ENCODE measurements at regions not wholly inside any gene's neighbourhood (a gene's known extent, or its start where the extent isn't known, plus 50 kb on each side); places are given as distances from the start of the nearest gene placed in this dataset.

- TF ChIP-seq CTCF (IDR thresholded peaks at IDR 0.05) (no peak), POLR2A (IDR thresholded peaks at IDR 0.05) (no peak), POLR2AphosphoS5 (IDR thresholded peaks at IDR 0.05) (no peak)
- no peaks in the 10 kb centered on the region for H3K4me1 ChIP-seq (replicated peaks)
- intact Hi-C loops (cut with DNase I): no loop called here
- 33% methylated on average over 6 of the region's 6 CpGs for WGBS
- no peak for DNase-seq (ENCODE audit: low spot score)
- H3K36me3 ChIP-seq: no peaks in the 10 kb centered on the region
- H3K9me3 ChIP-seq: no peaks in the 10 kb centered on the region
- H3K27me3 ChIP-seq (replicated peaks; ENCODE audit: insufficient read depth): no peaks in the 10 kb centered on the region
- no peak overlapping the region for H3K4me3 ChIP-seq
- no peak overlapping the region for H3K27ac ChIP-seq
Measured at GRCh38 chr1:163436140-163436812, 114.5 kb downstream of the NUF2 start.

GRCh38 chr1:163439471-163439870 lies 117.7 kb downstream of the NUF2 start:
- no peaks in the 10 kb centered on the region for H3K9me3 ChIP-seq
- WGBS: 61% methylated on average over 6 of the region's 6 CpGs

GRCh38 chr1:163440090-163440489 lies 118.3 kb downstream of the NUF2 start:
- no peaks in the 10 kb centered on the region for H3K9me3 ChIP-seq
- WGBS: 66% methylated on average over 4 of the region's 4 CpGs
- H3K4me3 ChIP-seq: no peak overlapping the region
- intact Hi-C loops (cut with DNase I): no loop called here
- DNase-seq (ENCODE audit: low spot score): no peak
- no peak for TF ChIP-seq CTCF (IDR thresholded peaks at IDR 0.05)
- TF ChIP-seq POLR2A (IDR thresholded peaks at IDR 0.05): no peak
- no peak for TF ChIP-seq POLR2AphosphoS5 (IDR thresholded peaks at IDR 0.05)
- H3K27ac ChIP-seq: no peak overlapping the region
- H3K36me3 ChIP-seq: no peaks in the 10 kb centered on the region
- no peaks in the 10 kb centered on the region for H3K4me1 ChIP-seq (replicated peaks)
- no peaks in the 10 kb centered on the region for H3K27me3 ChIP-seq (replicated peaks; ENCODE audit: insufficient read depth)

More at GRCh38 chr1:163439471-163439870, 117.7 kb downstream of the NUF2 start:
- no peak for TF ChIP-seq POLR2A (IDR thresholded peaks at IDR 0.05)
- no peak for TF ChIP-seq CTCF (IDR thresholded peaks at IDR 0.05)
- no peak for TF ChIP-seq POLR2AphosphoS5 (IDR thresholded peaks at IDR 0.05)
- no peak overlapping the region for H3K4me3 ChIP-seq
- H3K27ac ChIP-seq: no peak overlapping the region
- no peak for DNase-seq (ENCODE audit: low spot score)
- no peaks in the 10 kb centered on the region for H3K27me3 ChIP-seq (replicated peaks; ENCODE audit: insufficient read depth)
- no peaks in the 10 kb centered on the region for H3K36me3 ChIP-seq
- H3K4me1 ChIP-seq (replicated peaks): no peaks in the 10 kb centered on the region
- intact Hi-C loops (cut with DNase I): no loop called here

GRCh38 chr1:163442231-163442879 lies 120.6 kb downstream of the NUF2 start:
- H3K36me3 ChIP-seq: no peaks in the 10 kb centered on the region
- no peak for DNase-seq (ENCODE audit: low spot score)
- H3K4me3 ChIP-seq: no peak overlapping the region
- no peaks in the 10 kb centered on the region for H3K9me3 ChIP-seq
- no peaks in the 10 kb centered on the region for H3K27me3 ChIP-seq (replicated peaks; ENCODE audit: insufficient read depth)
- intact Hi-C loops (cut with DNase I): no loop called here
- H3K4me1 ChIP-seq (replicated peaks): no peaks in the 10 kb centered on the region
- WGBS: 91% methylated on average over 4 of the region's 4 CpGs
- H3K27ac ChIP-seq: no peak overlapping the region
- TF ChIP-seq POLR2A (IDR thresholded peaks at IDR 0.05) (no peak), POLR2AphosphoS5 (IDR thresholded peaks at IDR 0.05) (no peak), CTCF (IDR thresholded peaks at IDR 0.05) (no peak)

- no peaks in the 10 kb centered on the region for H3K27me3 ChIP-seq (replicated peaks; ENCODE audit: insufficient read depth)
- DNase-seq (ENCODE audit: low spot score): no peak
- intact Hi-C loops (cut with DNase I): no loop called here
- H3K36me3 ChIP-seq: no peaks in the 10 kb centered on the region
- no peaks in the 10 kb centered on the region for H3K4me1 ChIP-seq (replicated peaks)
- no peak overlapping the region for H3K27ac ChIP-seq
- TF ChIP-seq POLR2A (IDR thresholded peaks at IDR 0.05) (no peak), CTCF (IDR thresholded peaks at IDR 0.05) (no peak), POLR2AphosphoS5 (IDR thresholded peaks at IDR 0.05) (no peak)
- H3K4me3 ChIP-seq: no peak overlapping the region
- 88% methylated on average over 7 of the region's 7 CpGs for WGBS
- no peaks in the 10 kb centered on the region for H3K9me3 ChIP-seq
Measured at GRCh38 chr1:163442895-163443294, 121.1 kb downstream of the NUF2 start.

Data from prostate gland (tissue), 2 donors.